G401.6 (cell line): ENCODE measurements at regions not wholly inside any gene's neighbourhood (a gene's known extent, or its start where the extent isn't known, plus 50 kb on each side); places are given as distances from the start of the nearest gene placed in this dataset.

Experiments
- FAIRE-seq: peaks from 2 replicates; lab custom pipeline; 2012; peaks lifted over from hg19 to GRCh38; lab: Jason Lieb, UNC

- FAIRE-seq, result no peak
These were observed 56.0 kb upstream of the TSPAN18 start for GRCh38 chr11:44670794-44671193.

- FAIRE-seq, result no peak
These were observed 55.5 kb upstream of the TSPAN18 start for GRCh38 chr11:44671234-44671633.

- FAIRE-seq, result no peak
These were observed 53.1 kb upstream of the TSPAN18 start for GRCh38 chr11:44673688-44674087.

GRCh38 chr11:44674809-44675208 lies 52.0 kb upstream of the TSPAN18 start:
- FAIRE-seq, result no peak

GRCh38 chr11:44675906-44676305 lies 50.9 kb upstream of the TSPAN18 start:
- FAIRE-seq, result peak; percentile 96
